ENCODE measurements at regions not wholly inside any gene's neighbourhood (a gene's known extent, or its start where the extent isn't known, plus 50 kb on each side); places are given as distances from the start of the nearest gene placed in this dataset.

GRCh38 chr12:112728864-112729263 lies 62.7 kb upstream of the RPH3A start:
- Histone ChIP-seq H2AK5ac (ENCODE audit: low read length) (no peak overlapping the region), H3K36me3 (ENCODE audit: control insufficient read depth, insufficient read depth, low read length) (no peaks in the 10 kb centered on the region), H3K27ac (ENCODE audit: low read depth, low read length) (no peak overlapping the region), H3K27me3 (ENCODE audit: insufficient read depth, low read length, poor library complexity) (no peaks in the 10 kb centered on the region), H3K4ac (ENCODE audit: low read depth, low read length) (no peak overlapping the region), H3K79me2 (ENCODE audit: control insufficient read depth, insufficient read depth, low read length) (no peaks in the 10 kb centered on the region), H4K8ac (ENCODE audit: low read depth, low read length) (no peak overlapping the region), H3K18ac (ENCODE audit: low read length) (no peak overlapping the region), H3K56ac (ENCODE audit: low read length) (no peak overlapping the region), H2BK120ac (ENCODE audit: low read depth, low read length) (no peak overlapping the region), H3K4me1 (ENCODE audit: control insufficient read depth, low read depth, low read length) (no peaks in the 10 kb centered on the region), H3K4me3 (ENCODE audit: low read length) (no peak overlapping the region), H2BK15ac (replicated peaks; ENCODE audit: low read depth) (no peak overlapping the region), H3K79me1 (ENCODE audit: low read length) (no peaks in the 10 kb centered on the region), H3K9ac (ENCODE audit: low read length) (no peak overlapping the region), H3K4me2 (ENCODE audit: low read length) (no peak overlapping the region), H2BK5ac (ENCODE audit: low read length) (no peak overlapping the region), H4K5ac (ENCODE audit: low read length) (no peak overlapping the region), H3K23ac (ENCODE audit: low read length) (no peak overlapping the region)
- no CpG with 5 or more reads among the region's 3 CpGs for WGBS (ENCODE audit: extremely low coverage, insufficient coverage, low lambda C conversion rate)
- DNase-seq: no peak

- H3K9ac ChIP-seq (ENCODE audit: low read length): no peak overlapping the region
- WGBS (ENCODE audit: extremely low coverage, insufficient coverage, low lambda C conversion rate): no CpG with 5 or more reads among the region's 12 CpGs
- H3K27ac ChIP-seq (ENCODE audit: low read depth, low read length): no peak overlapping the region
- no peaks in the 10 kb centered on the region for H3K36me3 ChIP-seq (ENCODE audit: control insufficient read depth, insufficient read depth, low read length)
- H3K56ac ChIP-seq (ENCODE audit: low read length): no peak overlapping the region
- H2BK5ac ChIP-seq (ENCODE audit: low read length): no peak overlapping the region
- no peak overlapping the region for H2BK15ac ChIP-seq (replicated peaks; ENCODE audit: low read depth)
- H4K5ac ChIP-seq (ENCODE audit: low read length): no peak overlapping the region
- no peaks in the 10 kb centered on the region for H3K79me1 ChIP-seq (ENCODE audit: low read length)
- H3K4me3 ChIP-seq (ENCODE audit: low read length): no peak overlapping the region
- H3K18ac ChIP-seq (ENCODE audit: low read length): no peak overlapping the region
- no peak overlapping the region for H2BK120ac ChIP-seq (ENCODE audit: low read depth, low read length)
- H3K4me2 ChIP-seq (ENCODE audit: low read length): no peak overlapping the region
- H3K23ac ChIP-seq (ENCODE audit: low read length): no peak overlapping the region
- H3K79me2 ChIP-seq (ENCODE audit: control insufficient read depth, insufficient read depth, low read length): no peaks in the 10 kb centered on the region
- DNase-seq: peak; percentile 9
- no peak overlapping the region for H2AK5ac ChIP-seq (ENCODE audit: low read length)
- H4K8ac ChIP-seq (ENCODE audit: low read depth, low read length): no peak overlapping the region
- H3K4ac ChIP-seq (ENCODE audit: low read depth, low read length): no peak overlapping the region
- H3K4me1 ChIP-seq (ENCODE audit: control insufficient read depth, low read depth, low read length): no peaks in the 10 kb centered on the region
- H3K27me3 ChIP-seq (ENCODE audit: insufficient read depth, low read length, poor library complexity): no peaks in the 10 kb centered on the region
Observed at GRCh38 chr12:112734859-112735695, 56.5 kb upstream of the RPH3A start.

- Histone ChIP-seq H3K4ac (ENCODE audit: low read depth, low read length) (no peak overlapping the region), H3K79me2 (ENCODE audit: control insufficient read depth, insufficient read depth, low read length) (no peaks in the 10 kb centered on the region), H3K36me3 (ENCODE audit: control insufficient read depth, insufficient read depth, low read length) (no peaks in the 10 kb centered on the region), H3K4me1 (ENCODE audit: control insufficient read depth, low read depth, low read length) (peaks cover 6% of the 10 kb centered on the region), H3K56ac (ENCODE audit: low read length) (no peak overlapping the region), H3K9ac (ENCODE audit: low read length) (no peak overlapping the region), H3K4me2 (ENCODE audit: low read length) (no peak overlapping the region), H3K23ac (ENCODE audit: low read length) (no peak overlapping the region), H2AK5ac (ENCODE audit: low read length) (no peak overlapping the region), H3K27ac (ENCODE audit: low read depth, low read length) (no peak overlapping the region), H3K27me3 (ENCODE audit: insufficient read depth, low read length, poor library complexity) (no peaks in the 10 kb centered on the region), H3K18ac (ENCODE audit: low read length) (no peak overlapping the region), H2BK15ac (replicated peaks; ENCODE audit: low read depth) (no peak overlapping the region), H2BK5ac (ENCODE audit: low read length) (no peak overlapping the region), H4K5ac (ENCODE audit: low read length) (no peak overlapping the region), H3K79me1 (ENCODE audit: low read length) (no peaks in the 10 kb centered on the region), H2BK120ac (ENCODE audit: low read depth, low read length) (no peak overlapping the region), H4K8ac (ENCODE audit: low read depth, low read length) (no peak overlapping the region), H3K4me3 (ENCODE audit: low read length) (no peak overlapping the region)
- WGBS (ENCODE audit: extremely low coverage, insufficient coverage, low lambda C conversion rate): no CpG with 5 or more reads among the region's 3 CpGs
- DNase-seq: no peak
Observed at GRCh38 chr12:112738531-112738930, 53.0 kb upstream of the RPH3A start.

GRCh38 chr12:112740387-112740934 lies 51.1 kb upstream of the RPH3A start:
- no peak for DNase-seq
- no peak overlapping the region for H3K9ac ChIP-seq (ENCODE audit: low read length)
- no peaks in the 10 kb centered on the region for H3K36me3 ChIP-seq (ENCODE audit: control insufficient read depth, insufficient read depth, low read length)
- no peaks in the 10 kb centered on the region for H3K79me2 ChIP-seq (ENCODE audit: control insufficient read depth, insufficient read depth, low read length)
- no peaks in the 10 kb centered on the region for H3K79me1 ChIP-seq (ENCODE audit: low read length)
- H4K8ac ChIP-seq (ENCODE audit: low read depth, low read length): no peak overlapping the region
- H3K4me3 ChIP-seq (ENCODE audit: low read length): no peak overlapping the region
- H3K27ac ChIP-seq (ENCODE audit: low read depth, low read length): no peak overlapping the region
- H2BK15ac ChIP-seq (replicated peaks; ENCODE audit: low read depth): no peak overlapping the region
- WGBS (ENCODE audit: extremely low coverage, insufficient coverage, low lambda C conversion rate): no CpG with 5 or more reads among the region's 3 CpGs
- H4K5ac ChIP-seq (ENCODE audit: low read length): no peak overlapping the region
- H3K23ac ChIP-seq (ENCODE audit: low read length): no peak overlapping the region
- no peak overlapping the region for H2BK120ac ChIP-seq (ENCODE audit: low read depth, low read length)
- H3K56ac ChIP-seq (ENCODE audit: low read length): no peak overlapping the region
- H3K4me2 ChIP-seq (ENCODE audit: low read length): no peak overlapping the region
- H3K4me1 ChIP-seq (ENCODE audit: control insufficient read depth, low read depth, low read length): peaks cover 6% of the 10 kb centered on the region
- no peak overlapping the region for H3K18ac ChIP-seq (ENCODE audit: low read length)
- H2AK5ac ChIP-seq (ENCODE audit: low read length): no peak overlapping the region
- no peak overlapping the region for H3K4ac ChIP-seq (ENCODE audit: low read depth, low read length)
- peak overlapping the region; percentile 46 for H2BK5ac ChIP-seq (ENCODE audit: low read length)
- H3K27me3 ChIP-seq (ENCODE audit: insufficient read depth, low read length, poor library complexity): no peaks in the 10 kb centered on the region

- H3K23ac ChIP-seq (ENCODE audit: low read length): no peak overlapping the region
- no peak overlapping the region for H2AK5ac ChIP-seq (ENCODE audit: low read length)
- H3K79me2 ChIP-seq (ENCODE audit: control insufficient read depth, insufficient read depth, low read length): no peaks in the 10 kb centered on the region
- H3K4me3 ChIP-seq (ENCODE audit: low read length): no peak overlapping the region
- DNase-seq: peak; percentile 72
- no peak overlapping the region for H4K8ac ChIP-seq (ENCODE audit: low read depth, low read length)
- H3K27ac ChIP-seq (ENCODE audit: low read depth, low read length): no peak overlapping the region
- H3K4ac ChIP-seq (ENCODE audit: low read depth, low read length): no peak overlapping the region
- no peak overlapping the region for H3K18ac ChIP-seq (ENCODE audit: low read length)
- no peak overlapping the region for H3K9ac ChIP-seq (ENCODE audit: low read length)
- H3K4me1 ChIP-seq (ENCODE audit: control insufficient read depth, low read depth, low read length): peaks cover 6% of the 10 kb centered on the region
- no peaks in the 10 kb centered on the region for H3K36me3 ChIP-seq (ENCODE audit: control insufficient read depth, insufficient read depth, low read length)
- no peak overlapping the region for H2BK15ac ChIP-seq (replicated peaks; ENCODE audit: low read depth)
- H2BK120ac ChIP-seq (ENCODE audit: low read depth, low read length): no peak overlapping the region
- no peak overlapping the region for H4K5ac ChIP-seq (ENCODE audit: low read length)
- H3K27me3 ChIP-seq (ENCODE audit: insufficient read depth, low read length, poor library complexity): no peaks in the 10 kb centered on the region
- no CpG with 5 or more reads among the region's 2 CpGs for WGBS (ENCODE audit: extremely low coverage, insufficient coverage, low lambda C conversion rate)
- H3K56ac ChIP-seq (ENCODE audit: low read length): no peak overlapping the region
- H3K4me2 ChIP-seq (ENCODE audit: low read length): no peak overlapping the region
- H3K79me1 ChIP-seq (ENCODE audit: low read length): no peaks in the 10 kb centered on the region
- peak overlapping the region; percentile 56 for H2BK5ac ChIP-seq (ENCODE audit: low read length)
Observed at GRCh38 chr12:112741106-112741505, 50.4 kb upstream of the RPH3A start.
